ENCODE measurements at regions not wholly inside any gene's neighbourhood (a gene's known extent, or its start where the extent isn't known, plus 50 kb on each side); places are given as distances from the start of the nearest gene placed in this dataset.

DNA sequence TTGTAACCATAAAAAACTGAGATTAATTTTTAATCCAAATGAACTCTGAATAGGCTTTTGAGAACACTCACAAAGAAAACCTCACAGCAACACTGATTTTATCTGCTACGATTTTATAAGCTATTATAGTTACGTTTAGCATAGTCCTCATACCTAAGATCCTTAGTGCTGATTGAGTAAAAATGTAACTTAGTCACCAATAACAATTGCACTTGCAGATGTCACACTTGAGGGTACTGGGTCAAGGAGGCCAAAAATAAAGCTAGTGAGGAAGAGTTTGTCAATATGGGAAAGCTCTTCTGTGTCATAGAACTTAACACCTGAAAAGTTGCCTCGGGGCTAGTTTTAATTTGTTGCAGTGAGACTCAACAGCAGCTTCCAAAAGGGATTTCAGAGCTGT, 706.5 kb upstream of the FAM98A start:
- intact Hi-C loops (cut with DNase I), result no loop called here
- TF ChIP-seq, protein P1, sequence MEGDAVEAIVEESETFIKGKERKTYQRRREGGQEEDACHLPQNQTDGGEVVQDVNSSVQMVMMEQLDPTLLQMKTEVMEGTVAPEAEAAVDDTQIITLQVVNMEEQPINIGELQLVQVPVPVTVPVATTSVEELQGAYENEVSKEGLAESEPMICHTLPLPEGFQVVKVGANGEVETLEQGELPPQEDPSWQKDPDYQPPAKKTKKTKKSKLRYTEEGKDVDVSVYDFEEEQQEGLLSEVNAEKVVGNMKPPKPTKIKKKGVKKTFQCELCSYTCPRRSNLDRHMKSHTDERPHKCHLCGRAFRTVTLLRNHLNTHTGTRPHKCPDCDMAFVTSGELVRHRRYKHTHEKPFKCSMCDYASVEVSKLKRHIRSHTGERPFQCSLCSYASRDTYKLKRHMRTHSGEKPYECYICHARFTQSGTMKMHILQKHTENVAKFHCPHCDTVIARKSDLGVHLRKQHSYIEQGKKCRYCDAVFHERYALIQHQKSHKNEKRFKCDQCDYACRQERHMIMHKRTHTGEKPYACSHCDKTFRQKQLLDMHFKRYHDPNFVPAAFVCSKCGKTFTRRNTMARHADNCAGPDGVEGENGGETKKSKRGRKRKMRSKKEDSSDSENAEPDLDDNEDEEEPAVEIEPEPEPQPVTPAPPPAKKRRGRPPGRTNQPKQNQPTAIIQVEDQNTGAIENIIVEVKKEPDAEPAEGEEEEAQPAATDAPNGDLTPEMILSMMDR (IDR thresholded peaks at IDR 0.05), result no peak
- no peaks in the 10 kb centered on the region for H3K27me3 ChIP-seq
- no peaks in the 10 kb centered on the region for H3K36me3 ChIP-seq
- peaks cover 0 to 4% (median 0%) of the 10 kb centered on the region in 3 donors for H3K4me1 ChIP-seq
- no peaks in the 10 kb centered on the region for H3K9me3 ChIP-seq
- H3K4me3 ChIP-seq, result no peak overlapping the region
- no peak for ATAC-seq
- H3K27ac ChIP-seq, result no peak overlapping the region
- no peak for DNase-seq
- FAIRE-seq, result no peak
- 70% methylated on average over 3 of the region's 3 CpGs for WGBS, 2 donors

DNA sequence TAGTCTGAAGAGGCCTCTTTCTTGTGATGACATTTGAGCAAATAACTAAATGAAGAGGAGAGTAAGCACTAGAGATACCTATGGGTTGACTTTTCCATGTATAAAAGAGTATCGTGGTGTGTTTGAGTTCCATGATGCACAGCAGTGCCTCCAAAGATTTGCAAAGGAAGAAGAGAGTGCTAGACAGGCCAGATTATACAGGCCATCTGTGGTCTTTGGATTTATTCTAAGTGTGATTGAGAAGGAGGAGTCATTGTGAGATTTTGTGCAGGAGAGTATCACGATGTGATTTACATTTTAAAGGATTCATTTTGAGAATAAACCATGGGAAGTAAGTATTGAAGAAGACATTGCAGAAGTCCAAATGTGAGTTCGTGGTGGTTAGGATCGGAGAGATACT, 695.9 kb upstream of the FAM98A start:
- DNase-seq (no peak), ATAC-seq (no peak), FAIRE-seq (no peak)
- H3K36me3 ChIP-seq, result no peaks in the 10 kb centered on the region
- WGBS, 2 donors, result 91 to 92% methylated on average over 4 of the region's 4 CpGs
- TF ChIP-seq, protein P1 (IDR thresholded peaks at IDR 0.05), result no peak
- no peaks in the 10 kb centered on the region for H3K27me3 ChIP-seq
- H3K9me3 ChIP-seq, result no peaks in the 10 kb centered on the region
- intact Hi-C loops (cut with DNase I), result no loop called here
- no peaks in the 10 kb centered on the region for H3K4me1 ChIP-seq
- no peak overlapping the region for H3K27ac ChIP-seq
- no peak overlapping the region for H3K4me3 ChIP-seq

DNA sequence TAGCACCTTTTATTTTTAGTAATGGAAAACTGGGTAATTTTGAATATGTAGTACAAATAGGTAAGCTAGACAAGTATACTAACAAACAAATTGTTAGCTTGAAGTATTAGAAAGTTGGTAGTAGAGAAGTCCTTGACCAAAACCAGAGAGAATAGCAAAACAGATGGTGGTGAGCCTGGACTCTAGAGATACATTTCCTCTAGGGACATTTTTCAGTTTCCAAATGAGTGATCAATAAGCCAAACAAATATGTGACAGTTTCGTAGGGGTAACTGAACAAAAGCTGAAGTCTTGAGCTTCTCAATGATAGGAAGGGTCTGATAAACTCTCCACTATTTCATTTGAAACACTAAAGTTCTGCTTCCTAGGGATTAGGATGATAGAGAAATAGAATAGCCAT, 692.0 kb upstream of the FAM98A start:
- Histone ChIP-seq H3K36me3 (no peaks in the 10 kb centered on the region), H3K4me3 (no peak overlapping the region), H3K27ac (no peak overlapping the region), H3K27me3 (no peaks in the 10 kb centered on the region), H3K4me1 (no peaks in the 10 kb centered on the region), H3K9me3 (no peaks in the 10 kb centered on the region)
- ATAC-seq (no peak), FAIRE-seq (no peak), DNase-seq (no peak)
- 64 to 82% methylated on average over 1 of the region's 1 CpG for WGBS, 2 donors
- TF ChIP-seq, protein P1 (IDR thresholded peaks at IDR 0.05), result no peak
- intact Hi-C loops (cut with DNase I), result no loop called here

DNA sequence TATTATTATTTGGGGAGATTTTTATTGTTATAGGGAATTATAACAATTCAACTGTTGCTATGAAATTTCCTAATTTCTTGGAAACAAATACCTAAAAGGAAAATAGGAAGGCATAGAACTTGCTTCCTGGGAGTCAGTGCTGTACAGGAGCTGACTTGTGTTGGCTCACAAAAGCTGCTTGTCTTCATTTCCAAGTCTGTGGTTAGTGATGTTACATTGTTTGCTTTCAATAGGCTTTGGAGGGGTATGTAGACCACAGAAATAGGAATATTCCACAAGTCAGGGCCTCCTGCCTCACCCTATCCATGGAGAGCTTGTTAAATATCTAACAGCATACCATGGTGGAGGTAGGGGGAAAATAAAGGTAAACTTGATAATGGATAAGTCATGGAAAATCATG, 688.9 kb upstream of the FAM98A start:
- TF ChIP-seq, protein P1 (IDR thresholded peaks at IDR 0.05), result no peak
- Histone ChIP-seq H3K27ac (no peak overlapping the region), H3K9me3 (no peaks in the 10 kb centered on the region), H3K4me3 (no peak overlapping the region), H3K4me1 (no peaks in the 10 kb centered on the region), H3K27me3 (no peaks in the 10 kb centered on the region), H3K36me3 (no peaks in the 10 kb centered on the region)
- FAIRE-seq, result no peak
- no peak for ATAC-seq
- DNase-seq, result no peak
- intact Hi-C loops (cut with DNase I), result no loop called here

DNA sequence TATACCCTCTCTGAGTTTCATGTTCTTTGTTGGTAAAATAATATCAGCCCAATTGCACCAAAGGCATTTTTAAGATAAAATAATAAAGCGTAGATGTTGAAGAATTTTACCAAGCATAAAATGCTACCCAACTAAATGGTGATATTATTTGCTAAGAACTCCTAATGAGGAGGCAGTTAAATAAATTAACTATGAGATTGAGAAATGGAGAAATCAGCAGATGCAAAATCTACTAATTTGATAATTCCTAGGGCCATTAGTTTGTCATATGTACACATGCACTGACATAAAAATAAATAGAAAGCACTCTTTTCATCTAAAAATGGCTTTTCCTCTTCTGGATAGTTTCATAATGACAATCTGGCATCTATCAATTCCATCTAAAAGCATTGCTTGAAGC, 681.5 kb upstream of the FAM98A start:
- no peak overlapping the region for H3K4me3 ChIP-seq
- no peaks in the 10 kb centered on the region for H3K4me1 ChIP-seq
- no peaks in the 10 kb centered on the region for H3K36me3 ChIP-seq
- 94% methylated on average over 1 of the region's 1 CpG for WGBS, 2 donors
- H3K27me3 ChIP-seq, result no peaks in the 10 kb centered on the region
- ATAC-seq (no peak), DNase-seq (no peak), FAIRE-seq (no peak)
- TF ChIP-seq, protein P1 (IDR thresholded peaks at IDR 0.05), result no peak
- intact Hi-C loops (cut with DNase I), result no loop called here
- H3K27ac ChIP-seq, result no peak overlapping the region
- no peaks in the 10 kb centered on the region for H3K9me3 ChIP-seq
